RWPE2 (cell line): ENCODE measurements at regions not wholly inside any gene's neighbourhood (a gene's known extent, or its start where the extent isn't known, plus 50 kb on each side); places are given as distances from the start of the nearest gene placed in this dataset.

Experiments used
- ATAC-seq: fragments of 200-7000 bp; cut with Tn5 transposase; 3 replicates; pipeline ENCODE4 v1.9.1; 2021; ENCODE audit warnings: low read depth
- DNase-seq: peaks from one replicate; pipeline ENCODE4 v3.0.0-alpha.2; 2020; ENCODE audit warnings: low spot score
- H3K27ac ChIP-seq: fragments of 450-650 bp; 2 replicates; pipeline ENCODE4 v1.5.1; 2017; ENCODE audit warnings: mild to moderate bottlenecking; ENCODE audit not compliant: poor library complexity, severe bottlenecking
- H3K27me3 ChIP-seq: fragments of 250-450 bp; sonication (Bioruptor Pico); 2 replicates; pipeline ENCODE4 v1.5.1; 2021; ENCODE audit warnings: mild to moderate bottlenecking, moderate library complexity; ENCODE audit not compliant: insufficient read depth, poor library complexity, severe bottlenecking
- H3K36me3 ChIP-seq: fragments of 250-450 bp; sonication (Bioruptor Pico); 2 replicates; pipeline ENCODE4 v1.5.1; 2020; ENCODE audit warnings: low read depth, mild to moderate bottlenecking, moderate library complexity
- H3K4me1 ChIP-seq: fragments of 250-450 bp; sonication (Bioruptor Pico); 2 replicates; pipeline ENCODE4 v1.5.1; 2021; ENCODE audit warnings: mild to moderate bottlenecking, moderate library complexity; ENCODE audit not compliant: insufficient read depth, poor library complexity, severe bottlenecking
- H3K4me3 ChIP-seq: fragments of 250-450 bp; sonication (Bioruptor Pico); 2 replicates; pipeline ENCODE4 v1.5.1; 2021; ENCODE audit warnings: mild to moderate bottlenecking, moderate library complexity; ENCODE audit not compliant: severe bottlenecking
- H3K9me3 ChIP-seq: fragments of 250-450 bp; sonication (Bioruptor Pico); 2 replicates; pipeline ENCODE4 v1.5.1; 2021; ENCODE audit warnings: mild to moderate bottlenecking, moderate library complexity; ENCODE audit not compliant: severe bottlenecking
- TF ChIP-seq, protein P1 (sequence below): fragments of 450-650 bp; IDR thresholded peaks from one replicate; pipeline ENCODE4 v1.5.1; 2017; ENCODE audit warnings: mild to moderate bottlenecking, moderate library complexity; ENCODE audit not compliant: poor library complexity, severe bottlenecking

DNA sequence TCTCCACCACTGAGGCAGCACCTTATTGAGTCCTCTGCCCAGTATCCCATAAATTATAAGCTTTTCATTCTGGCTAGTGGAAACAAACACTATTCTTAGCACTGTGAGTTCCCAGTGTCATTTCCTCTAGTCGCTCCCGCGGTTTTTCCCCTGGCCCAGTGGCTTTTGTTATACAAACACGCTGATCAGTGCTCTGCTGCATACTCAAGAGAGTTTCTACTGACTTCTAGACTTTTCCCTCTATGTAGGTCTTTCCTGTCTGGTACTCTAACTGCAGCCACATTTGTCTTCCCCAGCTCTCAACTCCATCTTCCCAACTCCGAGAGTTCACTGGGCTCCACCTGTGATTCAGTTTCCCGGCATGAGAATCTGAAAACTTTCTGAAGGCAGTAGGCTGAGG is 556.6 kb upstream of the SALL1 start:
- no peak for ATAC-seq
- Histone ChIP-seq H3K36me3 (no peaks in the 10 kb centered on the region), H3K27ac (no peak overlapping the region), H3K27me3 (peaks cover 5% of the 10 kb centered on the region), H3K4me1 (no peaks in the 10 kb centered on the region), H3K9me3 (peaks cover 5% of the 10 kb centered on the region), H3K4me3 (no peak overlapping the region)
- TF ChIP-seq, protein P1, sequence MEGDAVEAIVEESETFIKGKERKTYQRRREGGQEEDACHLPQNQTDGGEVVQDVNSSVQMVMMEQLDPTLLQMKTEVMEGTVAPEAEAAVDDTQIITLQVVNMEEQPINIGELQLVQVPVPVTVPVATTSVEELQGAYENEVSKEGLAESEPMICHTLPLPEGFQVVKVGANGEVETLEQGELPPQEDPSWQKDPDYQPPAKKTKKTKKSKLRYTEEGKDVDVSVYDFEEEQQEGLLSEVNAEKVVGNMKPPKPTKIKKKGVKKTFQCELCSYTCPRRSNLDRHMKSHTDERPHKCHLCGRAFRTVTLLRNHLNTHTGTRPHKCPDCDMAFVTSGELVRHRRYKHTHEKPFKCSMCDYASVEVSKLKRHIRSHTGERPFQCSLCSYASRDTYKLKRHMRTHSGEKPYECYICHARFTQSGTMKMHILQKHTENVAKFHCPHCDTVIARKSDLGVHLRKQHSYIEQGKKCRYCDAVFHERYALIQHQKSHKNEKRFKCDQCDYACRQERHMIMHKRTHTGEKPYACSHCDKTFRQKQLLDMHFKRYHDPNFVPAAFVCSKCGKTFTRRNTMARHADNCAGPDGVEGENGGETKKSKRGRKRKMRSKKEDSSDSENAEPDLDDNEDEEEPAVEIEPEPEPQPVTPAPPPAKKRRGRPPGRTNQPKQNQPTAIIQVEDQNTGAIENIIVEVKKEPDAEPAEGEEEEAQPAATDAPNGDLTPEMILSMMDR: no peak
- DNase-seq: no peak

DNA sequence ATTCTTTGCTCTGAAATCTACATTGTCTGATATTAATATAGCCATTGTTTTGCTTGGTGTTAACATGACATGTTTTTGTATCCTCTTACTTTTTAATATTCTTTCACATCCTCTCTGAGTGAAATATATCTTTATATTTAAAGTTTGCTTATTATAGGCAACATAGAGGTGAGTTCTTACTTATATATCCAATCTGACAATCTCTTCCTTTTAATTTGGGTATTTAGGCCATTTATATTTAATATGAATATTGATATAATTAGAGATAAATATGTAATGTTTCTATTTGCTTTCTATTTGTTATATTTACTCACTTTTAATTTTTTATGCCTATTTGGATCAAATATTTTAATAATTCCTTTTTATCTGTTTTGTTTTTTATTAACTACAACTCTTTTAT is 554.1 kb upstream of the SALL1 start:
- TF ChIP-seq, protein P1: no peak
- DNase-seq: no peak
- no peak overlapping the region for H3K27ac ChIP-seq
- H3K36me3 ChIP-seq: no peaks in the 10 kb centered on the region
- ATAC-seq: no peak
- H3K4me1 ChIP-seq: no peaks in the 10 kb centered on the region
- peaks cover 5% of the 10 kb centered on the region for H3K27me3 ChIP-seq
- H3K4me3 ChIP-seq: no peak overlapping the region
- peaks cover 5% of the 10 kb centered on the region for H3K9me3 ChIP-seq

DNA sequence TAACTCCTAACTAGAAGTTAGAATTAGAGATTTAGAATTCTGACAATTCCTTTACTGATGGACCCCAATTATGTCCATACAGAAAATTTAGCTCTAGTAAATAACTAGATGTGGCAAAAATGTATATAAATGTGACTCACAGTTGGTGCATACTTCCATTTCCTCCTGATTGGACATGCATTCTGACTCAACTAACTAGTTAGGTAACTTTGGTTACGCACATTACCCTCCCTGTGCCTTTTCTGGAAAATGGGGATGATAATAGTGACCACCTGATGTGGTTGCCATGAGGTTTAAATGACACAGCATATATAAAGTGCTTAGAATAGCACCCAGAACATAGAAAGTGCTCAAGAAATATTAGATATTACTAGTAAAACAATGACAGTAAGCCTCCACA is 550.0 kb upstream of the SALL1 start:
- 0 out of 3 replicates have a peak, but pooled peaks have one; percentile 41 for ATAC-seq
- H3K27me3 ChIP-seq: peaks cover 13% of the 10 kb centered on the region
- DNase-seq: no peak
- H3K4me1 ChIP-seq: no peaks in the 10 kb centered on the region
- no peak overlapping the region for H3K27ac ChIP-seq
- H3K4me3 ChIP-seq: no peak overlapping the region
- peaks cover 5% of the 10 kb centered on the region for H3K9me3 ChIP-seq
- H3K36me3 ChIP-seq: no peaks in the 10 kb centered on the region
- TF ChIP-seq, protein P1: no peak

DNA sequence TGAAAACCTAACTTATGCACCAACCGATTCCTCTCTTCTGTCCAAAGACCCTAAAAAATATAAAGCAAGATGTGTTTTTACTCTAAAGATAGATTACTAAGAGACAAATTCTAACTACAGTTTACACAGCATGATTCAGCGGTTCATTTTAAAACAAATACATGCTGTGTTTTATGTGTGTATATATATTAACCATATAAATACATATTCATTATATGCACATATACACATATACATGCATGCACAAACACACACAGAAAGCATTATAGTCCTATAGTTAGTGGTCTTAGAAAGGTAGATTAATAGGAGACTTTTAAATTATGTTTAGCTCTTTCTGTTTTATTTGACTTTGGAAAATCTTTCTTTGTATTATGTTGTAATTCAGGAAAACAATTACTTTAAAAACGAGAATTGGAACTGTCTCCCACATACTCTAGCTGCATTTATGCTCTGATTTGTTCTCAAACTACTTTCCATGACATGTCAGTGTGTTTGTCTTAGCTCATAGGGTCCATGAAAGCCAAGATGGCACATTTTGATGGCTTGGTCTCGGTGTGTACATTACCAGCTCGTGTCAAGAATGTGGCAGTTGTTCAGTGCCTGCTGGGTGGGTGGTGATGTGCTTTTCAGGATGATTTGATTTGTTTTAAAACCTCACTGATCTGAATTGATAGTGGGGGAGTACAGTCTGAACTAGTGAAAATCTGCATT is 548.8 kb upstream of the SALL1 start:
- TF ChIP-seq, protein P1: no peak
- H3K4me3 ChIP-seq: no peak overlapping the region
- no peak overlapping the region for H3K27ac ChIP-seq
- DNase-seq (no peak), ATAC-seq (no peak)
- H3K9me3 ChIP-seq: no peaks in the 10 kb centered on the region
- H3K36me3 ChIP-seq: no peaks in the 10 kb centered on the region
- no peaks in the 10 kb centered on the region for H3K4me1 ChIP-seq
- peaks cover 13% of the 10 kb centered on the region for H3K27me3 ChIP-seq

DNA sequence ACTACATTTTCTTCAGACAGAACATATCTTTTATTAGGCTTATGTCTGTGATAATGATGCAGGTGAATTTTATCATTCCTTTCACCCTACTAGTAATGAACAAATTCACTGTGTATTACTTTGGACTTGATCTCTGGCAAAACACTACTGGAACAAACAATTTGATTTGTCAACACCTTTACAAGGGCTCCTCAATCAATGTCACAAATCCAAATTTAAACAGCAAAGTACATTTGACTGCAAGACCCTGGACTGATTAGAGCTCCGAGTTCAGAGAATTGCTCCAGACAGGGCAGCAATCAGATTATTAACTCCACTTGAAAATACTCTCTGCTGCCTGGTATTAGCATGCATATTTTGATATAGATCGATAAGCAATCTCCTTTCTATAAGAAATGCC is 547.6 kb upstream of the SALL1 start:
- TF ChIP-seq, protein P1: no peak
- Histone ChIP-seq H3K4me3 (no peak overlapping the region), H3K27ac (no peak overlapping the region)

More for the DNA sequence above, 547.6 kb upstream of the SALL1 start:
- Histone ChIP-seq H3K36me3 (no peaks in the 10 kb centered on the region), H3K4me1 (no peaks in the 10 kb centered on the region), H3K27me3 (peaks cover 13% of the 10 kb centered on the region), H3K9me3 (no peaks in the 10 kb centered on the region)
- DNase-seq (no peak), ATAC-seq (no peak)
